Tongue (tissue), 1 donor: ENCODE measurements at regions not wholly inside any gene's neighbourhood (a gene's known extent, or its start where the extent isn't known, plus 50 kb on each side); places are given as distances from the start of the nearest gene placed in this dataset.

Experiments
- DNase-seq: peaks from one replicate; pipeline ENCODE4 v3.0.0-alpha.2; 2015

DNA sequence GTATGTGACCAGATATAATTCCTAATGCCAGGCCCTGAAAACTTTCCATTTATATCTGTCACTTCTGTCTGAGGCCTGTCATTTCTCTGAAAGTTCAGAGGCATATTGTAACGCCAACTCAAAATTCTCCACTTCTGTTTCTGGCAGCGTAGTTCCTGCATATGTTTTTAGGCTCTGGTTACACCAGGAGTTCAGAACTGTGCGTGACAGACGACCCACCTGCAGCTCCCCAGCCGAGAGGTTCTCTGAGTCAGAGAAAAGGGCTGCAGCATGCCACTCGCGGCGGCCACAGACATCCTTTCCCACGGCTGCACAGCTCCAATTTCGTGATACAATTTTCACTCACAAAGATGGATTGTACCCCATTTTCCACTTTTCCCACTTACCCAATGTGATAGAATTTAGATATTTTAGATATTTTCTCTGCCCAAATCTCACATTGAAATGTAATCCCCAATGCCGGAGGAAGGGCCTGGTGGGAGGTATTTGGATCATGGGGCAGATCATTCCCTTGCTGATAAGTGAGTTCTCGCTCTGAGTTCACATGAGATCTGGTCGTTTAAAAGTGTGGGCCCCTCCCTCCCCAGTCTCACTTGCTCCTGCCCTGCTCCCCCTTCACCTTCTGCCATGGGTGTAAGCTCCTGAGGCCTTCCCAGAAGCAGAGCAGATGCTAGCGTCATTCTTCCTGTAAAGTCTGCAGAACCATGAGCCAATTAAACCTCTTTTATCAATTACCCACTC, 308.1 kb downstream of the LIG4 start:
- DNase-seq, result no peak

DNA sequence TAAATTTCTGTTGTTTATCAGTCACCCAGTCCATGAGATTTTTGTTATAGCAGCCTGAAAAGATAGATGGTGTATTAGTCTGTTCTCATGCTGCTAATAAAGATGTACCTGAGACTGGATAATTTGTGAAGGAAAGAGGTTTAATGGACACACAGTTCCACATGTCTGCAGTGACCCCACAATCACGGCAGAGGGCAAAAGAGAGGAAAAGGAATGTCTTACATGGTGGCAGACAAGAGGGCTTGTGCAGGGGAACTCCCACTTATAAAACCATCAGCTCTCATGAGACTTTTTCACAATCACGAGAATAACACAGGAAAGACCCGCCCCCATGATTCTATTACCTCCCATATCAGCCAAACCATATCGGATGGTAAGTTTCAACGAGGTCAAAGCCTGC, 309.2 kb downstream of the LIG4 start:
- no peak for DNase-seq

DNA sequence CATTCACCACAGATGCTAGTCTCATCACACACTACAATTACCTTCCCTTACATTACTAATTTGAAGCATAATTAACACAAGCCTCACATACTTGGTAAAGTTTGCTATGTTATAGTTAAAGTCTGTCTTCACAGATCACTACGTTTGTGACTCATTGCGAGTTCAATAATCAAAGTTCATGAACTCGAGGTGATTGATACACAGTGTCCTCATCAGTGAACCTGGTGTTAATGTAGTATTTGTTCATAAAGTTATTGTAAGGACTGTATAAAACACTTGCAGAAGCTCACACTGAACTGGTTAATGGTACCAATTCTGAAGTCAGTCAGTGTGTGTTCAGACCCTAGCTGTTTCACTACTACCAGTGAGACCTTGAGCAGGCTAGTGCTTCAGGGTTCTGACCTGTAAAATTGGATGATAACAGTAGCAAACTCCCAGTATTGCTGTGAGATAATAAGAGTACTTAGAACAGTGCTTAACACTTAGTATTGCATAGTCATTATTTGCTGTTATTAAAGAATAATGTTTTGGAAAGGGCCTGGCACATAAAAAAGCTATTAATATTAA, 313.3 kb downstream of the LIG4 start:
- no peak for DNase-seq

DNA sequence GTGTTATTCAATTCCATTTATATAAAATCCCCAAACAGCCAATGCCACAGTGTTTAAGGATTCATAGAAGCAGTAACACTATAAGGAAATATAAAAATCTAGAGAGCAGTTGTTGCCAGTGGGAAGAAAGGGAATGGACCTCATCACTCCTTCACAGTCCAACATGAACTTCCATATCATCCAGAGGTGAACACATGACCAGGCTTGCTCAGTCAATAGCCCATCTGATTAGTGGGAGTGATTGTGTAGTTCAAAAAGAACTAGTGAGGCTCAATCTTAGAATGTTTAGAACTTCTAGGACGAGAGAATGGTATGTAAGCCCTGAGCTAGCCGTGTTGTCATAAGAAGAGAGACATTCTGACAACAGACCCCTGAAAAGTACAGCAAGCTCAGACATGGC, 314.1 kb downstream of the LIG4 start:
- DNase-seq, result no peak

DNA sequence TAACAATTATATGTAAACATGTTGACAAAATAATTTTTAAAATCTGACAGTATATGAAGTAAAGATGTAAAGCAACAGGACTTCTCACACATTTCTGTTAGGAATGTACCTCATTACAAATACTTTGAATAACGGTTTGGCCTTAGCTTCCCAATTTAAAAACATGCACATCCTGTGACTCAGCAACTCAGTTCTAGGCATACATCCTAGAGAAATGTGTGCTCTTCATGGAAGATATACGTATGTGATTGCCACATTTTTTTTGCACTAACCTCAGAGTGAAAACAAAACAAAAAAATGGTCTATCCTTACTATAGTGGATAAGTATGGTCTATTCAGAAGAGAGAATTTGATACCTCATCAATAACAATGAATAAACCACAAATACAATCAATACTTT, 314.6 kb downstream of the LIG4 start:
- DNase-seq, result no peak

DNA sequence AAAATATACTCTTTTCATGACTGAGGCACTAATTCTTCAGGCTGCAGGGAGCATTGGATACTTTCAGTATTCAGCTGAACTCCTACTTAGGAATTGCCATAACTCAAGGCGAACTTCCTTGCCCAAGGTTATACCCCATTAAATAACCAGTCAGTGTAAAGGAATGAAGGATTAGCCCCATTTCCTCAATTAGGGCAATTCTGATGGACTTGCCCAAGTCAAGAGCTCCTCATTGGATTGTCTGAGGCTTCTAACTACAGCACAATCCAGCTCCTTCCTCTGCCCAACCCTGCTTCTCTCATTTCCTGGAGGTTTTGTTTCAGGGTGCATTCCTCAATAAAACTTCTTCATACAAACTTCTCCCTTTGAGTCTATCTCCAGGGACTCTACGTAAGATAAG, 329.2 kb downstream of the LIG4 start:
- DNase-seq, result no peak

DNA sequence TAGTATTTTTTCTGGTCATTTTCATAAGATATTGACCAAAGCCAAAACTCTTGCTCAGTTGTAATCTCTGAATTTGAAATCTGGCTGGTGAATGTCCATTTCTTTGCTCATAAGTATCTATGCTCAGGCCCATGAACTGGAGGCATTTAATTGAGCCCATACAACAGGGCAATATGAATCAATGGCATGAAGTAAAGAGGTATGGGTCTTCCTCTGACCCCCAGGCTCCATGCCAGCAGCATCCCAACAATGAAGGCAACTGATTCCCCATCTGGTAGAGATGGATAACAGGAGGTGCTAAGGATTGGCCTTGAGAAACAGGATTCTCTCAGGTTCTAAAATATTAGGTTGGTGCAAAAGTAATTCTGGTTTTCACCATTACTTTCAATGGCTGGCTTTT, 330.8 kb downstream of the LIG4 start:
- no peak for DNase-seq

DNA sequence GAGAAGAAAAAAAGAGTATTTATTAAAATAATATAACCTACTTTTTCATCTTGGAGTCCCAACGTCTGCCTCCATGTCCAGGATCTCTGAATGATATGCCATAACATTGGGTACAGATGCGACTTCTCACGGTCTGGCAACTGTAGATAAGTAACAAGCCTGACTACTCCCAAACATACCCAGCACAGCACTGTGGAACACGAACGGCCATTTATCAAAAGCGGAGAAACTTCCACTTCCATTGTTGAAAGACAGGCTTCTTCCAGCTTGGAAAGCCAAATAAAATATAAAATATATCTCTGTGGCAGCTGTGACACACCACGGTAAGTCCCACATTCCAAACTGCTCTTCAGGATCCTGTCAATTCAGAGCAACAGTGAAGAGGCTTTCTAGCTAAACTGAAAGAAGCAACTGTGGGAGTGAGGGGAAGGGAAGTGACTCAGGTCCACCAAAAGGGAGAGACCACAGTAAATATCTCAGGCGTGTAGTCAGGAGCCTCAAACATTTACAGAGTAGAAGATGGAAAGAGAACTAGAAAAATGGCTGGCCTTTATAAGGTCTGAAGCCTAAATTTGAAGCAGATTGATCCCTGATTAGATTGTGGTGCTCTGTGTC, 331.7 kb downstream of the LIG4 start:
- DNase-seq, result no peak

DNA sequence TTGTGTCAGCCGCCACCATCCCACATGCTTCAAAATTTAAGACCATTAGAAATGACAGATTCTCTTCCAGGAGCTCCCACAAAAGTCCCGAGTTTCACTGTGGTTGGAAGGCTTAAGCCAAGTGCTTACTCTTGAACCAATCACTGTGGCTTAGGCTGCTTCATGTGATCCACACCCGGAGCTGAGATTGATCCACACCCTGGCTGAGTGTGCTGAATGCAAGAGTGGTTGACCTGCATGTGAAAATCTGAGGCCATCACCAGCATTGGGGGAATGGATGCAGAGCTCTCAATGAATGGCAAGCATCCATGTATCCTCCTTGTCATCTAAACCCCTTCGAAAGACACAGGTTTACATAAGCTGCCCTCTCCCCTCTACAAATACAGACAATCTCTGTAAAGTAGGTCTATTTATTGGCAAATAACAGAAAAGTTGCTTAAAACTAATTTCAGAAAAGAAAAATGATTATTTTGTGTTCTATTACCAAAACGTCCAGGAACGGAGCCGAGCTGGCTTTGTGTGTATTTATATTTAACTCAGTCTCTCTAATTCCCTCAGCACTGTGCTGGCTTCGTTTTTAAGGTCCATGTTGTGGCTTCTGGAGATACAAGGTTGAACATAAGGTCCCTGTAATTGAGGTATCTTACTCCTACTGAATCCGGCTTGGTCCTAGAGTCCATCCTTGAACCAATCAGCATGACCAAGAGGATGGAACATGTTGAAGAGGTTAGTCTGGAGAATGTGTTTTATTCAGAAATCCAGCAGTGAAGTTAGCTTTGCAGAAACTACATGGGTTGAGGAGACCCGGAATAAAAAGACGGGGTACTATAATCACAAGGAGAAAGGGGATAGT, 332.4 kb downstream of the LIG4 start:
- DNase-seq, result no peak

DNA sequence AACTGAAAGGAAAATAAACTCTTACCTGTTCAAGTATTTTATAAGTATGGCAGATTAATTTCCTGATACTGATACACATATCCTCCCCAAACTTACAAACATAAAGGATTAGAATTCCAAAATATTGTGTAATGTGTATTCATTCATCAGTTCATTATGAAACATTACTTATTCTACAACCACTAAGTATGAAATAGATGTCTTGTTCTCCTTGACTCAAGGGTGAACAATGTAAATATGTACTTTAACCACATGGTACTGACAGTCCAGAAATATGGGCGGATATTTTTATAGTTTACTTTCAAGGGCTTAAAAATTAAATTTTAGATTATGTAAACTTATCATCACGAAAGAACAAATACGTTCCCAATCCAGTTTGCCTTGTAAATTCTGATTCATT, 334.0 kb downstream of the LIG4 start:
- no peak for DNase-seq

DNA sequence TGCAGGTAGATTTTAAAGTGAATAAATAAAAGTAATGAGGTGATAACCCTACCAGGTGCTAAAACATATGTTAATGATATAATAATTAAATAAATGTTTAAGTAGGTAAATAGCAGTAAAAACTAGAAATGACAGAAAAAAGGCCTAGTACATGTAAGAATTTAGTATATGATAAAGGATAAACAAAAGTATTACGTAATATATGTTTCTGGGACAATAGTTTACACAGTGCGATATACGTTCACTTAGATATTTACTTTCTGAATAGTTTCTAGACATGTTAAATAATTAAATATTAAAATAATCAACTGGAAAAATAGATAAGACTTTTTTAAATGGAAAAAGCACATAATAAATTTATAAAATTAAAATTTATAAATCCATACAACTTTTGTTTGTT, 340.9 kb downstream of the LIG4 start:
- DNase-seq, result no peak

DNA sequence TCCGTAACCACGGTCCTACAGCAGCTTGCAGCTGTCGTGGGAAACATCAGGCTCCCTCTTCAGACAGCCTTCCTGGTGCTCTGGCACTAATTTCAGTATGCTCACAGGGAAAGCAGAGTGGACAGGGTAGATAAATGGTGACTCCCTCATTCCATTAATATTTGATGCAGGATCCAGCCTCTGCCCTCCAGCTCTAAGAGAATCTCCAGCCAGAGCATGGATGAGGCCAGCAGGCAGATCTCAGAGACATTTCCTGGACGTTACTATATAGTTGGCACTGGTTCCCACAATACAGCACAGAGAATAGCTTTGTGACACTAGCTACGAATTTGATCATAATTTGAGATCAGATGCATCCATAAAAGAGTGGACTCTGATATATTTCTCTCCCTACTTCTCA, 341.4 kb downstream of the LIG4 start:
- DNase-seq, result no peak

DNA sequence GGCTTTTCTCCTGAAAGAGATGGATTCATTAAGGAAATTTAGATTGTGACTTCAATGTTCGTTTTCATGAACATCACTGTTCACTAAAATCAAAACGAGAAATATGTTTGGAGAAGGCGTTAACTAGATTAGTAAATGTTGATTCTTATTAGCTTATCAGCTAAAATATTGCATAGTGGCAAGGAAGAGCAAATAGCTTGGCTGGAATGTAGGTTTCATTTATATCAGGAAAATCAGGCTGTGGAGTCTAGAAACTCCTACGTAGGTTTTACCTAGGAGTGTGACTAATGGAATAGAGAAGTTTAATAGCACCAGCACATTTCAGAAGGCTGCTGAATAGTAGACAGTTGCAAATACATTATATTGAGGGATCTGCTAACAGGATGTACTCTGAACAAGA, 344.9 kb downstream of the LIG4 start:
- DNase-seq, result no peak

DNA sequence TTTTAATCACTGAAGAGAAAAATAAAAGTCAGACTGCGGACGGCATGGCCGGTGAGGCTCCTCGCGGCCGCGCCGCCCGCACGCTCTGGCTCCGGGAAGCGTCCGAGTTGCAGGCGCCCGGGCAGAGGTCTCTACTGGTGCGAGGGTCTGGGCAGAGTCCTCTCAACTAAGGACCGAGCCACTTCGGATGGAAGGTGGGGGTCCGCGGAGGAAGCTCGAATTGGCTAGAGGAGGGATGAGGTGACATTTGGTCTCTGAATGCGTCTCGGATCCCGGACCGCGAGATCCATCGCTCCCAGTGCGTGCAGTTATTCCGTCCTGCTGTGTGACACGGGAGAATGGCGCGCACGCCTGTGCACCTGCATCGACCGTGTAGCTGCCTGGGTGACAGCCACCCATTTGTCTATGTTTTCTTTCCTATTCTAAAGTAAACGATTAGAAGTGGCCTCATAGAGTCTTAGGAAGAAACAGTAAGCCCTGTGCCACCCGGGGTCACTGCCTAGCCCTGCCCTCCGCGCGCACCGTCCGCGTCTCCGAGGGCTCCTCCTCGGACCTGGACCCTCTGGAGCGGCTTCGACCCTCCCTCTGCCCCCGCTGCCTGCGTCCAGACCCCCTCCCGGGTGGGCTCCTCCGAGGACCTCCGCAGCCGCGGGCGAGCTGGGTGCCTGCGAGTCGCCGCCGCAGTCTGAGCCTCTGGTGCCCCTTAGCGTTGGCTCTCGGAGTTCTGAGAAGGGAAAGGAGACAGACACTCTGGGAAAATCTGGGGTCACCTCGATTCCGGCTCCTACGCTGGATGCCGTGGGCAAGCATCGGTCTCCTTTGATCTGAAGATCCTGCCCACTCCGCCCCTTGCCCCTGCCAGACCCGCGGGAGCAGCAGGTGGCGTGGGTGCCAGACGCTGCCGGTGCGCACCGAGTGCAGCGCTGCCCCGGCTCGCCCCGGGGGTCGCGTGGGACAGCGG, 347.4 kb downstream of the LIG4 start:
- peak; percentile 70 for DNase-seq

DNA sequence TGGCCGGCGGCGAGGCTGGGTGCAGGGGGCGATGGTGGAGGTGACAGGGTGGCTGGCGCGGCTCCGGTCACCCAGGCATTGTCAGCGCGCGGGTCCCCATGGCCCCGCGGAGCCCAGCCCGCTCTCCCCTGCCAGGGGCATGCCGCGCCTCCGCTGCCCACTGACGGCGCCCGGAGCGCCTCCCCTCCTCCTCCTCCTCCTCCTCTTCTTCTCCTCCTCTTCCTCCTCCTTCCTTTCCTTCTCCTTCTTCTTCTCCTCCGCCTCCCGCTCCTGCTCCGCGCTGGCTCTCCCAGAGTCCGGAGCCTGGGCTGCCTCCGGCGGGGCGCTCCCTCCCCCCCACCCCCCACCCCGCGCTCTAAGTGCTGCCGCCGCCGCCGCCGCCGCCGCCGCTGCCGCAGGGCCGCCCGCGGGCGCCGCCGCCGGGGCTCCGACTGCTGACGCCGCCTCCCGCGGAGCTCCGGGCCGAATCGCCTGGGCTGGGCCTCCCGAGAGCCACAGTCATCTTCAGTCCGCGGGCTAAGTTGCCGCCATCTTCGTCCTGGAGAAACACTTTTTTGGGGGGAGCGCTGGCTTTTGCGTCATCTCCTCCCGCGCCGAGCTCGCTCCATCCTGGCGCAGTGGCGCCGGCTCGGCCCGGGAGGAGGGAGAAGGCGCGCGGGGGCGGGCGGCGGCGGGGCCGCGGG, 348.3 kb downstream of the LIG4 start:
- DNase-seq, result peak; percentile 46

DNA sequence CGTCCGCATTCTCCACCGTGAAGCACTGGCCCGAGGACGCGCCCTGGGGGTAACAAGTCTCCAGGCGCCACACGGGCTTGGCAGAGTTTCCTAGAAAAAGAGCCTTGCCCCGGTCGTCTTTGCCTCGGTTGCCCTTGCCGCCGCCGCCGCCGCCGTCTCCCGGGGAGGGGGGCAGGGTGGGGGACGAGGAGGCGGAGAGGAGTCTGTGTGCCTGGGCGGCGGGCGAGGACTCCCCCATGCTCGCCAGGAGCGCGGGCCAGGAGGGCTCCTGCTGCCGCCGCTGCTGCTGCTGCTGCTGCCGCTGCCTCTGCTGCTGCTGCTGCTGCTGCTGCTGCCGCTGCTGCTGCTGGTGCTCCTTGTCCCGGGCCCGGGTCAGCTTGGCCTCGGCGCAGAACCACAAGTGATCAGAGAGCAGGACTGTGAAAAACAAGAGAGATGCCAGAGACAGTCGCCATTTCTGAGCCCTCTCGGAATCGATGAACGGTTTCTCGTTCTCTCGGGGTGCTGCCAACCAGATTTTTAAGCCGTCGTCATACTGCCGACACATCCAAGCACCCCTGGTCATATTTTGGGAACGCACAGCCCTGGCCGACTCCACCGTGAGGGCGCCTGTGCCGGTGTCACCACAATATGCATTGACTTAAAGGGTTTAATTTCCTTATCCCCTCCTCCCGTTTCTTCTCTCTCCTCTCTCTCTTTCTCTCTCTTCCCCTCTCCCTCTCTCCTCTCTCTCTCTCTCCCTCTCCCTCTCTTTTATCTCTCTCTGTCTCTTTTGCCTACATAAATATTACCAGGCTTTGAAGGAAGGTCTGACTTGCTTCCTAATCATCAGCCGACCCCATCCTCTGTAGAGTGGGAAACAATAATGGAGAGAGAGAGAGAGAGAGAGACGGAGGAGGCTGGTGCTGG, 349.1 kb downstream of the LIG4 start:
- peak; percentile 19 for DNase-seq

DNA sequence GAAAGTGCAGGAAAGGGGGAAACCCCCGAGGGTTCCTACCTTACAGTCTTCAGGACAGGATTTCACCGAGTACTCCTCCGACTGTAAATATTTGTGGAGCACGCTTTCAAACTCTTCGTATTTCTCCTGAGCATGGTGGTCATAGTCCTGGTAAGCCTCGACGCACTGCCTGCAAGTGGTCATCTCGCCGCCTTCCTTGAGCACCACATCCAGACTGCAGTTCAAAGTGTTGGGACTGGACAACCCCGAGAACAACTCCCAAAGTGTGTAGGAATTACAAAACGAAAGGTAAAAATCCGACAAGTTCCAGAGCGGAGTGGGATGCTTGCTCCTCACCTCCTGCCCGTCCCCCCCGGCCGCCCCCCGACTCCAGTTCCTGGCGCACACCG, 349.7 kb downstream of the LIG4 start:
- DNase-seq, result no peak

DNA sequence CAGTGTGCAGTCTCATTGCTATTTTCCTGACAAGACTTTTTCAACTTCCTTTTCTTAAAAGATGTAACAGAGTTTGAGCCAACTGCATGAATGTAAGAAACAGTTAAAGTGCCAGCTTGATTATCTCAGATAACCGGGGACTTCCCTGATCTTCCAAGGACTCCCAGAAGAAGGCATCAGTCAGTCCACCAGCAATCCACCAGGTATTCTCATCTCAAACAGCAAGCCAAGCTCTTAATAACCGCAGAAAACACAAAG, 350.1 kb downstream of the LIG4 start:
- no peak for DNase-seq

DNA sequence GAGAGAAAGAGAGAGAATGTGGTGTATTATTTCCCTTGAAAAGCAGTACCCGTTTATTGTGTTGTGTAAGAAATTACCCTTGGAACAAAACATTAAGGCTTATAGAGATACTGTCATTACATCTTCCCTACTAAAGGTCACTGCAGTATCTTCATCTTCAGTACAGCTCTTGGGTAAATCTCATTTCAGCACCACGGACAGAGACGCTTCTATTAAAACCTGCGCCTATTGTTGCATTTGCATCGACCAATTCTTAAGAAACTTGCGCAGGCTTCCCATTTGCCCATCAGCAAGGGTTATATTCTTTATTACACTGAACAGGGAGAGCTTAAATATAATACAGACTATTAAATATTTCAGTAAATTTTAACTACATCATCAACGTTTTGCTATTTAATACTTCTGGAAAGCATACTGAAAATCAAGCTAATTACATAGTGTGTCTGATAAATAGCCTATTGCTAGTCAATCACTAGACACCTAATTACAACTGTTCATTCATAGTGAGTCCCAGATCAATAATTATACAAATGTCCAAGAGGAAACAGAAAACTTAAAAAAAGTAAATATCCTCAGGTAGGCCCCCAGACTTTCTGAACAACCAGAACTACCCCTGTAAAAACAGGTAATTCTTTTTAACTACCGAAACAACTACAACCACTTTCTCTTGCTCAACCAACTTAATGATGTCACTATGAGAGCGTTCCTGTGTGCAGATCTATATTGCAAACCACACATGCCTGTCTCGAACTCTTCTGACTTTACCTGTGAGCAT, 350.6 kb downstream of the LIG4 start:
- peak; percentile 89 for DNase-seq

DNA sequence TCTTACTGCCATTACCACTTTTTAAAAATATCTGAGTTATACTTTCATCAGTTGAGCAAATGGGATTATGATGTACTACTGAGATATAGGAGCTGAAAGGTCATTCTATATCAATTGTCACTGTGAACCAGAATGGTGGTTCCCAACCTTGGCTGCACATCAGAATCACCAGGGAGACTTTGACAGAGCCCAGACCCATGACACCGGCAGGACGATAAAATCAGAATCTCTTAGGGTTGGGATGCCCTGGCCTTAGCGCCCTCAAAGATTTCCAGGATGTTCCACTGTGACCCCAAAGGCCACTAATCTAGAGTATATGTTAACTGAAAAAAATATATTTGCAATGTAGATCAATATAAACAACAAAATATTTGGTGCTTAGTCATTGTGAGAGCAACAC, 355.1 kb downstream of the LIG4 start:
- no peak for DNase-seq
